ENCODE measurements at regions not wholly inside any gene's neighbourhood (a gene's known extent, or its start where the extent isn't known, plus 50 kb on each side); places are given as distances from the start of the nearest gene placed in this dataset.

- Mint-ChIP-seq H3K4me1 (ENCODE audit: unreplicated experiment) (peaks cover 16% of the 10 kb centered on the region), H3K36me3 (ENCODE audit: low read depth, unreplicated experiment) (no peaks in the 10 kb centered on the region)
- TF ChIP-seq CTCF (IDR thresholded peaks at IDR 0.05; ENCODE audit: unreplicated experiment): no peak
Measured at GRCh38 chr4:138674209-138674608, 341.4 kb upstream of the NOCT start.

GRCh38 chr4:138673053-138673452 lies 342.5 kb upstream of the NOCT start:
- DNase-seq (ENCODE audit: low spot score): no peak
- no peak overlapping the region for H3K27ac Mint-ChIP-seq (ENCODE audit: unreplicated experiment)
- H3K27me3 Mint-ChIP-seq (ENCODE audit: unreplicated experiment): peaks cover 2% of the 10 kb centered on the region
- H3K4me3 Mint-ChIP-seq (ENCODE audit: unreplicated experiment): no peak overlapping the region
- H3K4me1 Mint-ChIP-seq (ENCODE audit: unreplicated experiment): peaks cover 16% of the 10 kb centered on the region
- no peaks in the 10 kb centered on the region for H3K9me3 Mint-ChIP-seq (ENCODE audit: unreplicated experiment)
- H3K36me3 Mint-ChIP-seq (ENCODE audit: low read depth, unreplicated experiment): no peaks in the 10 kb centered on the region
- TF ChIP-seq CTCF (IDR thresholded peaks at IDR 0.05; ENCODE audit: unreplicated experiment): no peak

More at GRCh38 chr4:138674209-138674608, 341.4 kb upstream of the NOCT start:
- H3K27ac Mint-ChIP-seq (ENCODE audit: unreplicated experiment): no peak overlapping the region
- DNase-seq (ENCODE audit: low spot score): no peak
- no peak overlapping the region for H3K4me3 Mint-ChIP-seq (ENCODE audit: unreplicated experiment)
- H3K27me3 Mint-ChIP-seq (ENCODE audit: unreplicated experiment): peaks cover 2% of the 10 kb centered on the region
- no peaks in the 10 kb centered on the region for H3K9me3 Mint-ChIP-seq (ENCODE audit: unreplicated experiment)

GRCh38 chr4:138672393-138672976 lies 343.1 kb upstream of the NOCT start:
- no peak for TF ChIP-seq CTCF (IDR thresholded peaks at IDR 0.05; ENCODE audit: unreplicated experiment)
- no peak overlapping the region for H3K4me3 Mint-ChIP-seq (ENCODE audit: unreplicated experiment)
- H3K4me1 Mint-ChIP-seq (ENCODE audit: unreplicated experiment): peaks cover 16% of the 10 kb centered on the region
- H3K9me3 Mint-ChIP-seq (ENCODE audit: unreplicated experiment): no peaks in the 10 kb centered on the region
- no peak overlapping the region for H3K27ac Mint-ChIP-seq (ENCODE audit: unreplicated experiment)
- no peak for DNase-seq (ENCODE audit: low spot score)
- H3K36me3 Mint-ChIP-seq (ENCODE audit: low read depth, unreplicated experiment): no peaks in the 10 kb centered on the region
- peaks cover 2% of the 10 kb centered on the region for H3K27me3 Mint-ChIP-seq (ENCODE audit: unreplicated experiment)

- H3K4me1 Mint-ChIP-seq (ENCODE audit: unreplicated experiment): peaks cover 16% of the 10 kb centered on the region
- TF ChIP-seq CTCF (IDR thresholded peaks at IDR 0.05; ENCODE audit: unreplicated experiment): no peak
- no peak for DNase-seq (ENCODE audit: low spot score)
- H3K27ac Mint-ChIP-seq (ENCODE audit: unreplicated experiment): no peak overlapping the region
- no peaks in the 10 kb centered on the region for H3K36me3 Mint-ChIP-seq (ENCODE audit: low read depth, unreplicated experiment)
- H3K4me3 Mint-ChIP-seq (ENCODE audit: unreplicated experiment): no peak overlapping the region
- H3K9me3 Mint-ChIP-seq (ENCODE audit: unreplicated experiment): no peaks in the 10 kb centered on the region
- peaks cover 2% of the 10 kb centered on the region for H3K27me3 Mint-ChIP-seq (ENCODE audit: unreplicated experiment)
Measured at GRCh38 chr4:138671606-138672084, 343.9 kb upstream of the NOCT start.

GRCh38 chr4:138671106-138671505 lies 344.5 kb upstream of the NOCT start:
- TF ChIP-seq CTCF (IDR thresholded peaks at IDR 0.05; ENCODE audit: unreplicated experiment): no peak
- H3K36me3 Mint-ChIP-seq (ENCODE audit: low read depth, unreplicated experiment): no peaks in the 10 kb centered on the region
- H3K27ac Mint-ChIP-seq (ENCODE audit: unreplicated experiment): no peak overlapping the region
- H3K9me3 Mint-ChIP-seq (ENCODE audit: unreplicated experiment): no peaks in the 10 kb centered on the region
- peaks cover 16% of the 10 kb centered on the region for H3K4me1 Mint-ChIP-seq (ENCODE audit: unreplicated experiment)
- H3K27me3 Mint-ChIP-seq (ENCODE audit: unreplicated experiment): peaks cover 2% of the 10 kb centered on the region
- DNase-seq (ENCODE audit: low spot score): no peak
- H3K4me3 Mint-ChIP-seq (ENCODE audit: unreplicated experiment): no peak overlapping the region

All from endothelial cell (in vitro differentiated cells).